AG09319 (cell line): ENCODE measurements at regions not wholly inside any gene's neighbourhood (a gene's known extent, or its start where the extent isn't known, plus 50 kb on each side); places are given as distances from the start of the nearest gene placed in this dataset.
"Not testable (repeated sequence)": the region's sequence is repeated elsewhere in the genome, so short reads cannot be mapped to it uniquely, and the experiment has no call there.

ENCODE experiments used
- DNase-seq: peaks from one replicate; pipeline ENCODE4 v3.0.0-alpha.2; 2010; ENCODE audit warnings: low read depth; ENCODE audit errors: extremely low read depth
- TF ChIP-seq, protein P1 (sequence below): IDR thresholded peaks from 2 replicates; pipeline ENCODE4 v1.5.1; 2011; ENCODE audit warnings: low read depth, mild to moderate bottlenecking, inconsistent platforms, low read length, moderate library complexity

DNA sequence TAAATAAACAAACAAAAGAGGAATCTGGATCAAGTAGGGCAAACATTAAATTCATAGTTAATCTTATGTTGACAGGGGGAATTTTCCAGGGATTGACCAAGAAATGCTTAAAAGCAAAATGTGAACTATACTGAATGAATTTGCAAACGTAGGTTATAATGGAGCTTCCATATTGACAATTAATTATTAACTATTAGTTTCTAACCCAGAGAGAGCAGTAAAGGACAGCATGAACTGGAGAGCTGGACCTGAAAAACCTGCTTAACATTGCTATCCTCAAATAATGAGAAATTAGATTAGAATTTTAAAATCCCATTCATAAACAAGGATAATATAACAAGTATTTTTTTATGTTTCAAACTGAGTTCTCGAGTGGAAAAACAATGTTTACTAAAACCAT lies 1089.6 kb downstream of the DNAJB9 start:
- DNase-seq, result no peak
- TF ChIP-seq, protein P1, sequence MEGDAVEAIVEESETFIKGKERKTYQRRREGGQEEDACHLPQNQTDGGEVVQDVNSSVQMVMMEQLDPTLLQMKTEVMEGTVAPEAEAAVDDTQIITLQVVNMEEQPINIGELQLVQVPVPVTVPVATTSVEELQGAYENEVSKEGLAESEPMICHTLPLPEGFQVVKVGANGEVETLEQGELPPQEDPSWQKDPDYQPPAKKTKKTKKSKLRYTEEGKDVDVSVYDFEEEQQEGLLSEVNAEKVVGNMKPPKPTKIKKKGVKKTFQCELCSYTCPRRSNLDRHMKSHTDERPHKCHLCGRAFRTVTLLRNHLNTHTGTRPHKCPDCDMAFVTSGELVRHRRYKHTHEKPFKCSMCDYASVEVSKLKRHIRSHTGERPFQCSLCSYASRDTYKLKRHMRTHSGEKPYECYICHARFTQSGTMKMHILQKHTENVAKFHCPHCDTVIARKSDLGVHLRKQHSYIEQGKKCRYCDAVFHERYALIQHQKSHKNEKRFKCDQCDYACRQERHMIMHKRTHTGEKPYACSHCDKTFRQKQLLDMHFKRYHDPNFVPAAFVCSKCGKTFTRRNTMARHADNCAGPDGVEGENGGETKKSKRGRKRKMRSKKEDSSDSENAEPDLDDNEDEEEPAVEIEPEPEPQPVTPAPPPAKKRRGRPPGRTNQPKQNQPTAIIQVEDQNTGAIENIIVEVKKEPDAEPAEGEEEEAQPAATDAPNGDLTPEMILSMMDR, result no peak

DNA sequence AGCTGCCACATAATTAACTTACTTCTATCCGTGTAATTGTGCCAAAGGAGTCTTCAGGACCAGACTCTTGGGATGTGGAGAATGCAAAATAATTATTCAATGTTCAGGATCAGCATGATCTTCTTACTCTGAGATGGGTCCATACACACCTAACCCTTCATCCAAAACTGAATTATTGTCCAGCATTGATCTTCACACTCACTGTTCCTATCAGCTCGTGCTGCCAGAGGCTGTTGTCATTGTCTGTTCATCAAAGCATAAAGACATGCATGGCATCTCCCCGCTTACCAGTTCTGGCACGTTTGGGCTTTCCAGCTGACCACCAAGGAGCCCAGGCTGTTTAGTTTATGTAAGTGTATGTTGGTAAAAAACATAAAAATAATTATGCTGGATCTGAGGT lies 1090.7 kb downstream of the DNAJB9 start:
- DNase-seq, result no peak
- TF ChIP-seq, protein P1, result no peak

DNA sequence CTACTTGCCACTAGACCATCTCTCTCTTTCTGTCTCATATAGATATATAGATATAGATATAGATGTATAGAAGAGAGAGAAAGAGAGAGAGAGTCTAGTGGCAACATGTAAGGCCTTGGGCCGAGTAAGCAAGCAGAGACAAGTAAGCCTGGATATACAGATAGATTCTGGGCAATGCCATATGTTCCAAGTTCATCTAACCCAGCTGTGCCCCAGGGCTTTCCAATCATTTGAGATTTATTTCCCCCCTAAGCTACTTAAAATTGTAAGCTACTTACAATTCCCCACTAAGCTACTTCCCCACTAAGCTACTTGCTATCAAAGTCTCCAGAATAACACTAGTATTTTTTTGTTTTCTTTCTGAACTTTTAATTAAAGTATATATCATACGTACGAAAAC lies 1094.1 kb downstream of the DNAJB9 start:
- TF ChIP-seq, protein P1, result no peak
- DNase-seq, result no peak

DNA sequence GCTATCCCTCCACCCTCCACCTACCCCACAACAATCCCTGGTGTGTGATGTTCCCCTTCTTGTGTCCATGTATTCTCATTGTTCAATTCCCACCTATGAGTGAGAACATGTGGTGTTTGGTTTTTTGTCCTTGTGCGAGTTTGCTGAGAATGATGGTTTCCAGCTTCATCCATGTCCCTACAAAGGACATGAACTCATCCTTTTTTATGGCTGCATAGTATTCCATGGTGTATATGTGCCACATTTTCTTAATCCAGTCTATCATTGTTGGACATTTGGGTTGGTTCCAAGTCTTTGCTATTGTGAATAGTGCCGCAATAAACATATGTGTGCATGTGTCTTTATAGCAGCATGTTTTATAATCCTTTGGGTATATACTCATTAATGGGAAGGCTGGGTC lies 1117.6 kb downstream of the DNAJB9 start:
- DNase-seq, result not testable (repeated sequence)

DNA sequence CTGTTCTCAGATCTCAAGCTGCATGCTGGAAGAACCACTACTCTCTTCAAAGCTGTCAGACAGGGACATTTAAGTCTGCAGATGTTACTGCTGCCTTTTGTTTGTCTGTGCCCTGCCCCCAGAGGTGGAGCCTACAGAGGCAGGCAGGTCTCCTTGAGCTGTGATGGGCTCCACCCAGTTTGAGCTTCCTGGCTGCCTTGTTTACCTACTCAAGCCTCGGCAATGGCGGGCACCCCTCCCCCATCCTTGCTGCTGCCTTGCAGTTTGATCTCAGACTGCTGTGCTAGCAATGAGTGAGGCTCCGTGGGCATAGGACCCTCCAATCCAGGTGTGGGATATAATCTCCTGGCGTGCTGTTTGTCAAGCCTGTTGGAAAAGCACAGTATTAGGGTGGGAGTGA lies 1122.9 kb downstream of the DNAJB9 start:
- not testable (repeated sequence) for DNase-seq

DNA sequence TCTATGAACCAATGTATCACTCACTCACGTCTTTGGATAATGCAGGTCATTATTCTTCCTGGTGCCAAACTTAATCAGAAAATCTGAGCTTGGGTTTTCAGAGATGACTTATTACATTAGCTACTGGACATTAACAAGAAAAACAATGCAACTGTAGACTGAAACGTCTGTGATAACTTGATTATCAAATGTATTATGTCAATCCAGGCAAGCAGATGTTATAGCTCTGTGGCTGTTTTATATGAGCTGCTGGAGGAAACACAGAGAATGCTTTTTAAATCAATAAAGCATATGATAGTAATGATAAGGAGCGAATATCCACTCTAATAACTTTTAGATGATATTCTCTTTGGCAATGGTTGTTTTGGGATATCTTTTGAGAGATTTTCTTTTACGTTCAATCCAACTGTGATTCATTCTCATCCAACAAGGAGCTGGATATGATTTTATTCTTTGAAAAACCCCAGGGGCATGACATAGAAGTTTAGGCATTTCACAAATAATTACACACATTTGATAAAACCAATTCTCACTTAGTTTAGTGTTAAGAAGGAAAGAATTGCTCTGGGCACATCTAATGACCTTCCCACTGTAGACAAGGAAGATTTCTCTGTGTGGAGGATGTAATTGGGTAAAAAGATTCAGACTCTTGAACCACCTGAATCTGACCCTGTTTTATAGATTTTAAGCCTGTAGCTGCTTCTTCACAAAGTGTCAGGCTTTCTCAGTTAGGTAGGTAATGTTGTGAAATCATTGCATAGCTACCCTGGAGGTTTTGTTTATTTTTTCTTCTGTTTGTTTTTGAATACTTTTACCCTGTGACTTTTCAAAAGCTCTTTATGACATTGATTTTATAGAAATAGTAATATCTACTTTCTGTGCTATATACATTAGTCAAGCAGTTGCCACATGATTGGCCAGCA lies 1124.7 kb downstream of the DNAJB9 start:
- TF ChIP-seq, protein P1, result no peak
- no peak for DNase-seq

DNA sequence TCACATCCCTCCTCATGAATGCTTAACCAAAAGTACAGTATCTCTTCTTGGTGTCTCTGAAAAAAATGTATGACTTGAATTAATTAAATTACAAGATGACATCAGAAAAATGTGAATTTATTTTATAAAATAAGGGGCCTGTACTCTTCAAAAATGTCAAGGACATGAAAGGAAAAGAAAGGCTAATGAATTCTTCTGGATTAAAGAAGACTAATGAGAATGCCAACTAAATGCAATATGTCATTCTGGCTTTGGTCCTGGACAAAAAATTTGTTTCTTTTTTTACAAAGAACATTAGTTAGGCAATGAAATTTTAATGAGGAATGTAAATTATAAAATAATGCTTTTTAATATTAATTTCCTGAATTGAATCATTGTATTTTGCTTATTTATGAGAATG lies 1125.7 kb downstream of the DNAJB9 start:
- no peak for DNase-seq
- TF ChIP-seq, protein P1, result no peak

DNA sequence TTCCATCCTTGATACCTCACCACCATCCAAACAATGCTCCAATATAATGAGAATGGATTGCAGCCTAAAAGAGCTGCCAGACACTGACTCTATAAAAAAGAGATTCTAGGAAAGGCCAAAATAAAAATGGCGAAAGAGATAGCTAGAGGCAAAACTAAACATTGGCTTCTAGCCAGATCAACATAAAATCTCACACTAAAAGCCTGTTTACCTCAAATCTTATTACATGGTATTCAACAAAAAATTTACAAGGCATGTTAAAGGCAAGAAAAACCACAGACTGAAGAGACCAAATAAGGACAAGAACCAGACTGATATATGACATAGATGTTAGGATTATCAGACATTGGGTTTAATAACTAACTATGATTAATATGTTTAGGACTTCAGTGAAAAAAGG lies 1127.0 kb downstream of the DNAJB9 start:
- TF ChIP-seq, protein P1, result no peak
- DNase-seq, result no peak
